ENCODE measurements at regions not wholly inside any gene's neighbourhood (a gene's known extent, or its start where the extent isn't known, plus 50 kb on each side); places are given as distances from the start of the nearest gene placed in this dataset.

DNA sequence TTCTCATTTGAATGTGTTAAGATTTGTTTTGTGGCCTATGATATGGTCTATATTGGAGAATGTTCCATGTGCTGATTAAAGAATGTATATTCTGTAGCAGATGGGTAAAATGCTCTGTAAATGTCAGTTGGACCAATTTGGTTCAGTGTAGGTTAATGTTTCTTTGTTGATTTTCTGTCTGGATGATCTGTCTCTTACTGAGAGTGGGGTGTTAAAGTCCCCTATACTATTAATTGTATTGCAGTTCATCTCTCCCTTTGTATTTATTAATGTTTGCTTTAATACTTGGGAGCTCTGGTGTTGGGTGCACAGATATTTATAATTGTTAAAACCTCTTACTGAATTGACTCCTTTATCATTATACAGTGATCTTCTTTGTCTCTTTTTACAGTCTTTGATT lies 584.5 kb downstream of the NUF2 start:
- TF ChIP-seq, protein P1, sequence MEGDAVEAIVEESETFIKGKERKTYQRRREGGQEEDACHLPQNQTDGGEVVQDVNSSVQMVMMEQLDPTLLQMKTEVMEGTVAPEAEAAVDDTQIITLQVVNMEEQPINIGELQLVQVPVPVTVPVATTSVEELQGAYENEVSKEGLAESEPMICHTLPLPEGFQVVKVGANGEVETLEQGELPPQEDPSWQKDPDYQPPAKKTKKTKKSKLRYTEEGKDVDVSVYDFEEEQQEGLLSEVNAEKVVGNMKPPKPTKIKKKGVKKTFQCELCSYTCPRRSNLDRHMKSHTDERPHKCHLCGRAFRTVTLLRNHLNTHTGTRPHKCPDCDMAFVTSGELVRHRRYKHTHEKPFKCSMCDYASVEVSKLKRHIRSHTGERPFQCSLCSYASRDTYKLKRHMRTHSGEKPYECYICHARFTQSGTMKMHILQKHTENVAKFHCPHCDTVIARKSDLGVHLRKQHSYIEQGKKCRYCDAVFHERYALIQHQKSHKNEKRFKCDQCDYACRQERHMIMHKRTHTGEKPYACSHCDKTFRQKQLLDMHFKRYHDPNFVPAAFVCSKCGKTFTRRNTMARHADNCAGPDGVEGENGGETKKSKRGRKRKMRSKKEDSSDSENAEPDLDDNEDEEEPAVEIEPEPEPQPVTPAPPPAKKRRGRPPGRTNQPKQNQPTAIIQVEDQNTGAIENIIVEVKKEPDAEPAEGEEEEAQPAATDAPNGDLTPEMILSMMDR (IDR thresholded peaks at IDR 0.05), result no peak
- no peak for TF ChIP-seq POLR2A (IDR thresholded peaks at IDR 0.05)
